Gastrocnemius medialis (tissue), 4 donors: ENCODE measurements at regions not wholly inside any gene's neighbourhood (a gene's known extent, or its start where the extent isn't known, plus 50 kb on each side); places are given as distances from the start of the nearest gene placed in this dataset.

Source experiments
- ATAC-seq, 2 donors: fragments of 150-250 bp; one replicate each; pipeline ENCODE4 v1.9.1; 2016
- DNase-seq, 2 donors: peaks; one replicate each; pipeline ENCODE4 v3.0.0-alpha.2; 2019
- H3K27ac ChIP-seq, 4 donors: fragments of 200-600 bp; sonication (generic); 1 replicate in 1 of 4; 2 replicates in 3 of 4; pipeline ENCODE4 v1.5.1; 2016 to 2018; ENCODE audit warnings: mild to moderate bottlenecking in 2 of 4, moderate library complexity in 1 of 4
- H3K27me3 ChIP-seq, 3 donors: fragments of 200-600 bp; sonication (generic) in 2 of 3; 1 replicate in 1 of 3; 2 replicates in 2 of 3; pipeline versions ENCODE4 v1.5.1 to v1.6.0; 2016 to 2019; ENCODE audit warnings: mild to moderate bottlenecking in 1 of 3, moderate library complexity in 1 of 3
- H3K36me3 ChIP-seq, 2 donors: fragments of 200-600 bp; sonication (generic) in 1 of 2; one replicate each; pipeline ENCODE4 v1.5.1; 2017 to 2018
- H3K4me1 ChIP-seq, 2 donors: fragments of 200-600 bp; sonication (generic) in 1 of 2; one replicate each; pipeline ENCODE4 v1.5.1; 2016 to 2017; ENCODE audit warnings: mild to moderate bottlenecking in 2 of 2
- H3K4me3 ChIP-seq, 4 donors: fragments of 200-600 bp; sonication (generic) in 3 of 4; 1 replicate in 1 of 4; 2 replicates in 3 of 4; pipeline ENCODE4 v1.5.1; 2016 to 2019; ENCODE audit warnings: mild to moderate bottlenecking in 2 of 4
- H3K9me3 ChIP-seq, 3 donors: fragments of 200-600 bp; sonication (generic) in 2 of 3; 1 replicate in 1 of 3; 2 replicates in 2 of 3; pipeline ENCODE4 v1.5.1; 2016 to 2019
- POLR2A ChIP-seq, 2 donors: fragments of 450-650 bp; IDR thresholded peaks; one replicate each; pipeline ENCODE4 v1.6.1; 2017; ENCODE audit warnings: antibody characterized with exemption in 2 of 2, mild to moderate bottlenecking in 2 of 2, moderate library complexity in 2 of 2
- in situ Hi-C, 4 donors: fragments of 200-750 bp; cut with MboI; loops; one replicate each; pipeline versions ENCODE4 v1.15.0 to v1.8.0; 2017; ENCODE audit warnings: low sequenced_read_pairs in 4 of 4
- intact Hi-C: fragments of 100-400 bp; cut with DNase I; formaldehyde crosslinking; loops from one replicate; pipeline ENCODE4 v1.15.1; 2023; ENCODE audit warnings: low total_unique reads
- TF ChIP-seq, protein P1 (sequence below), 5 experiments: fragments of 450-650 bp in 3 of 5; fragments of 200-600 bp in 2 of 5; sonication (generic) in 2 of 5; IDR thresholded peaks in 4 of 5; conservative IDR thresholded peaks in 1 of 5; 1 replicate in 4 of 5; 2 replicates in 1 of 5; pipeline ENCODE4 v1.5.1; 2016 to 2019; ENCODE audit warnings: antibody characterized with exemption in 5 of 5, mild to moderate bottlenecking in 3 of 5, moderate library complexity in 3 of 5

GRCh38 chr10:55374917-55375316 is 573.9 kb upstream of the PCDH15 start:
- in situ Hi-C loops, result no loop called here
- H3K9me3 ChIP-seq, result no peaks in the 10 kb centered on the region
- DNase-seq, result no peak
- no peaks in the 10 kb centered on the region for H3K27me3 ChIP-seq
- no peak overlapping the region for H3K27ac ChIP-seq
- ATAC-seq, result no peak
- TF ChIP-seq, protein P1, sequence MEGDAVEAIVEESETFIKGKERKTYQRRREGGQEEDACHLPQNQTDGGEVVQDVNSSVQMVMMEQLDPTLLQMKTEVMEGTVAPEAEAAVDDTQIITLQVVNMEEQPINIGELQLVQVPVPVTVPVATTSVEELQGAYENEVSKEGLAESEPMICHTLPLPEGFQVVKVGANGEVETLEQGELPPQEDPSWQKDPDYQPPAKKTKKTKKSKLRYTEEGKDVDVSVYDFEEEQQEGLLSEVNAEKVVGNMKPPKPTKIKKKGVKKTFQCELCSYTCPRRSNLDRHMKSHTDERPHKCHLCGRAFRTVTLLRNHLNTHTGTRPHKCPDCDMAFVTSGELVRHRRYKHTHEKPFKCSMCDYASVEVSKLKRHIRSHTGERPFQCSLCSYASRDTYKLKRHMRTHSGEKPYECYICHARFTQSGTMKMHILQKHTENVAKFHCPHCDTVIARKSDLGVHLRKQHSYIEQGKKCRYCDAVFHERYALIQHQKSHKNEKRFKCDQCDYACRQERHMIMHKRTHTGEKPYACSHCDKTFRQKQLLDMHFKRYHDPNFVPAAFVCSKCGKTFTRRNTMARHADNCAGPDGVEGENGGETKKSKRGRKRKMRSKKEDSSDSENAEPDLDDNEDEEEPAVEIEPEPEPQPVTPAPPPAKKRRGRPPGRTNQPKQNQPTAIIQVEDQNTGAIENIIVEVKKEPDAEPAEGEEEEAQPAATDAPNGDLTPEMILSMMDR (IDR thresholded peaks at IDR 0.05 in 4 of 5, conservative IDR thresholded peaks at IDR 0.05 in 1 of 5), result no peak
- no peak for TF ChIP-seq POLR2A (IDR thresholded peaks at IDR 0.05)
- intact Hi-C loops, result no loop called here
- no peaks in the 10 kb centered on the region for H3K4me1 ChIP-seq
- no peaks in the 10 kb centered on the region for H3K36me3 ChIP-seq
- no peak overlapping the region for H3K4me3 ChIP-seq

GRCh38 chr10:55374060-55374459 is 573.0 kb upstream of the PCDH15 start:
- no peak overlapping the region for H3K4me3 ChIP-seq
- no peaks in the 10 kb centered on the region for H3K27me3 ChIP-seq
- no peak overlapping the region for H3K27ac ChIP-seq
- DNase-seq (peak in 1 of 2 donors; percentile 3), ATAC-seq (peak in 1 of 2 donors; percentile 76)
- in situ Hi-C loops (no loop called here), intact Hi-C loops (no loop called here)
- H3K4me1 ChIP-seq, result no peaks in the 10 kb centered on the region
- H3K36me3 ChIP-seq, result no peaks in the 10 kb centered on the region
- no peaks in the 10 kb centered on the region for H3K9me3 ChIP-seq
- TF ChIP-seq, protein P1 (IDR thresholded peaks at IDR 0.05 in 4 of 5, conservative IDR thresholded peaks at IDR 0.05 in 1 of 5), result no peak
- TF ChIP-seq POLR2A (IDR thresholded peaks at IDR 0.05), result no peak

- ATAC-seq (no peak), DNase-seq (no peak)
- Histone ChIP-seq H3K27me3 (no peaks in the 10 kb centered on the region), H3K36me3 (no peaks in the 10 kb centered on the region), H3K27ac (no peak overlapping the region), H3K9me3 (no peaks in the 10 kb centered on the region), H3K4me1 (no peaks in the 10 kb centered on the region), H3K4me3 (no peak overlapping the region)
- in situ Hi-C loops, result no loop called here
- TF ChIP-seq, protein P1 (IDR thresholded peaks at IDR 0.05 in 4 of 5, conservative IDR thresholded peaks at IDR 0.05 in 1 of 5), result no peak
- no peak for TF ChIP-seq POLR2A (IDR thresholded peaks at IDR 0.05)
- intact Hi-C loops, result no loop called here
These were observed 568.8 kb upstream of the PCDH15 start for GRCh38 chr10:55369670-55370420.

DNA sequence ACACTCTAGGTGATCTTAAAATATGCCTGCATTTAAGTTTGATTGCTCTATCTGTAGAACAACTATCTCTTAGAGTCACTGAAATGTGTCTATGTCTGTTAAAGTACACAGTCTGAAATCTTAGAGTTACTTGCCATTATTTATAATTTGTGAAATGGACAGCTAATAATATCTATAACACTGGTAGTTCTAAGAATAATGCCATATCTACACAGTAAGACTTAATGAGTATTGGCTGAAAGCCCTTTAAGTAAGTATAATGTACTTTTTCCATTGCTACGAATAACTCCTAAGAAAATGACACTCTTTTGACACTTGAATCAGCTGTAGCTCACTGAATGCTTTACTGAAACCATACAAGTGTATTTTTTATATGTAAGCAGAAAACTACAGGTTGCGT is 567.4 kb upstream of the PCDH15 start:
- ATAC-seq (no peak), DNase-seq (no peak)
- no peaks in the 10 kb centered on the region for H3K27me3 ChIP-seq
- H3K27ac ChIP-seq, result no peak overlapping the region
- in situ Hi-C loops, result no loop called here
- no peaks in the 10 kb centered on the region for H3K4me1 ChIP-seq
- no peak overlapping the region for H3K4me3 ChIP-seq
- TF ChIP-seq POLR2A (IDR thresholded peaks at IDR 0.05), result no peak
- TF ChIP-seq, protein P1 (IDR thresholded peaks at IDR 0.05 in 4 of 5, conservative IDR thresholded peaks at IDR 0.05 in 1 of 5), result no peak
- intact Hi-C loops, result no loop called here
- no peaks in the 10 kb centered on the region for H3K36me3 ChIP-seq
- no peaks in the 10 kb centered on the region for H3K9me3 ChIP-seq

DNA sequence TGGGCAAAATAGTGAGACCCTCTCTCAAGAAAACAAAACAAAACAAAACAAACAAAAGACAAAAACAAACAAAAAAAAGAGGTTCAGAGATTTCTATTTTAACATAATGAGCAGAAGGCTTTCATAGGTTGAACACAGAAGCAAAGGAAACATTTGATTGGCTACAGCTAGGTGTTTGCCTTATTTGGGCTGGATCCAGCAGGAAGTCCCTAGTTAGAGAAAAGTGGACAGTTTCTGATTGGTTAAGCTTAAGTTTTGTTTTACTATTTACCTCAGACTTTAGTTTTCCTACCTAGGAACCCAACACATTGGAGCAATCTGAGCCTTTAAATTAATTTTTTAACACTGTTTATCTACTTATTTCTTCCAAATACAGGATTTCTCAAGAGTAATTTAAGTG is 566.5 kb upstream of the PCDH15 start:
- H3K4me3 ChIP-seq, result no peak overlapping the region
- in situ Hi-C loops (no loop called here), intact Hi-C loops (no loop called here)
- ATAC-seq (no peak), DNase-seq (no peak)
- H3K27me3 ChIP-seq, result no peaks in the 10 kb centered on the region
- no peak overlapping the region for H3K27ac ChIP-seq
- no peak for TF ChIP-seq POLR2A (IDR thresholded peaks at IDR 0.05)
- TF ChIP-seq, protein P1 (IDR thresholded peaks at IDR 0.05 in 4 of 5, conservative IDR thresholded peaks at IDR 0.05 in 1 of 5), result no peak
- H3K4me1 ChIP-seq, result no peaks in the 10 kb centered on the region
- H3K9me3 ChIP-seq, result no peaks in the 10 kb centered on the region
- H3K36me3 ChIP-seq, result no peaks in the 10 kb centered on the region
